ENCODE measurements at regions not wholly inside any gene's neighbourhood (a gene's known extent, or its start where the extent isn't known, plus 50 kb on each side); places are given as distances from the start of the nearest gene placed in this dataset.

- H3K9me3 Mint-ChIP-seq = no peaks in the 10 kb centered on the region
These were observed 441.5 kb downstream of the PRKD1 start for GRCh38 chr14:29486132-29486531.

GRCh38 chr14:29489911-29490425 is 437.7 kb downstream of the PRKD1 start:
- no peak for TF ChIP-seq CTCF (IDR thresholded peaks at IDR 0.05)
- Mint-ChIP-seq H3K9me3 (peaks cover 2% of the 10 kb centered on the region), H3K4me3 (no peak overlapping the region), H3K4me1 (no peaks in the 10 kb centered on the region), H3K27ac (no peak overlapping the region), H3K36me3 (ENCODE audit: low read depth) (no peaks in the 10 kb centered on the region), H3K27me3 (no peaks in the 10 kb centered on the region)
- POLR2A ChIA-PET = no interaction called here
- ATAC-seq (ENCODE audit: low read depth) = no peak
- intact Hi-C loops (cut with micrococcal nuclease) = no loop called here
- no peak for DNase-seq
- CTCF ChIA-PET = no interaction called here

More at GRCh38 chr14:29486132-29486531, 441.5 kb downstream of the PRKD1 start:
- no peak overlapping the region for H3K27ac Mint-ChIP-seq
- intact Hi-C loops (cut with micrococcal nuclease) = no loop called here
- no peaks in the 10 kb centered on the region for H3K4me1 Mint-ChIP-seq
- H3K4me3 Mint-ChIP-seq = no peak overlapping the region
- ATAC-seq (ENCODE audit: low read depth) (no peak), DNase-seq (no peak)
- H3K36me3 Mint-ChIP-seq (ENCODE audit: low read depth) = no peaks in the 10 kb centered on the region
- TF ChIP-seq CTCF (IDR thresholded peaks at IDR 0.05) = no peak
- POLR2A ChIA-PET = no interaction called here
- CTCF ChIA-PET = no interaction called here
- no peaks in the 10 kb centered on the region for H3K27me3 Mint-ChIP-seq

GRCh38 chr14:29493849-29494248 is 433.8 kb downstream of the PRKD1 start:
- CTCF ChIA-PET = no interaction called here
- H3K4me1 Mint-ChIP-seq = no peaks in the 10 kb centered on the region
- DNase-seq (no peak), ATAC-seq (ENCODE audit: low read depth) (no peak)
- H3K27ac Mint-ChIP-seq = no peak overlapping the region
- POLR2A ChIA-PET = no interaction called here
- intact Hi-C loops (cut with micrococcal nuclease) = no loop called here
- H3K27me3 Mint-ChIP-seq = no peaks in the 10 kb centered on the region
- H3K4me3 Mint-ChIP-seq = no peak overlapping the region
- H3K36me3 Mint-ChIP-seq (ENCODE audit: low read depth) = no peaks in the 10 kb centered on the region
- TF ChIP-seq CTCF (IDR thresholded peaks at IDR 0.05) = no peak
- peaks cover 5% of the 10 kb centered on the region for H3K9me3 Mint-ChIP-seq

GRCh38 chr14:29494312-29494711 is 433.3 kb downstream of the PRKD1 start:
- peaks cover 5% of the 10 kb centered on the region for H3K9me3 Mint-ChIP-seq
- H3K4me1 Mint-ChIP-seq = no peaks in the 10 kb centered on the region
- H3K36me3 Mint-ChIP-seq (ENCODE audit: low read depth) = no peaks in the 10 kb centered on the region
- intact Hi-C loops (cut with micrococcal nuclease) = no loop called here
- no peak overlapping the region for H3K27ac Mint-ChIP-seq
- ATAC-seq (ENCODE audit: low read depth) (no peak), DNase-seq (no peak)
- no peak for TF ChIP-seq CTCF (IDR thresholded peaks at IDR 0.05)
- H3K27me3 Mint-ChIP-seq = no peaks in the 10 kb centered on the region
- CTCF ChIA-PET = no interaction called here
- H3K4me3 Mint-ChIP-seq = no peak overlapping the region
- POLR2A ChIA-PET = no interaction called here

- intact Hi-C loops (cut with micrococcal nuclease) = no loop called here
- Mint-ChIP-seq H3K27ac (no peak overlapping the region), H3K36me3 (ENCODE audit: low read depth) (no peaks in the 10 kb centered on the region), H3K4me1 (no peaks in the 10 kb centered on the region), H3K9me3 (peaks cover 8% of the 10 kb centered on the region), H3K27me3 (no peaks in the 10 kb centered on the region), H3K4me3 (no peak overlapping the region)
- TF ChIP-seq CTCF (IDR thresholded peaks at IDR 0.05) = no peak
- no peak for ATAC-seq (ENCODE audit: low read depth)
- DNase-seq = no peak
- CTCF ChIA-PET = no interaction called here
- POLR2A ChIA-PET = no interaction called here
These were observed 423.7 kb downstream of the PRKD1 start for GRCh38 chr14:29503903-29504302.

Measured in activated B cell treated with CpG ODN at 0.5 μM for 24 hours (primary cell).